HG03439 (cell line): ENCODE measurements at regions not wholly inside any gene's neighbourhood (a gene's known extent, or its start where the extent isn't known, plus 50 kb on each side); places are given as distances from the start of the nearest gene placed in this dataset.
"Not testable (repeated sequence)": the region's sequence is repeated elsewhere in the genome, so short reads cannot be mapped to it uniquely, and the experiment has no call there.

Experiments used
- ATAC-seq: cut with Tn5 transposase; IDR thresholded peaks from one replicate; pipeline ENCODE4 v1.9.1; 2021; ENCODE audit warnings: mild to moderate bottlenecking, moderate library complexity; ENCODE audit not compliant: unreplicated experiment

GRCh38 chr13:62906469-62906868, 1490.8 kb upstream of the PCDH20 start:
- no peak for ATAC-seq

GRCh38 chr13:62887046-62887445, 1471.4 kb upstream of the PCDH20 start:
- ATAC-seq = no peak

GRCh38 chr13:62879071-62879470, 1463.4 kb upstream of the PCDH20 start:
- ATAC-seq = no peak

GRCh38 chr13:62875118-62875640, 1459.5 kb upstream of the PCDH20 start:
- ATAC-seq = no peak

GRCh38 chr13:62850331-62850730, 1434.7 kb upstream of the PCDH20 start:
- no peak for ATAC-seq

GRCh38 chr13:62847520-62847919, 1431.9 kb upstream of the PCDH20 start:
- no peak for ATAC-seq

- no peak for ATAC-seq
These were observed 1430.7 kb upstream of the PCDH20 start for GRCh38 chr13:62846302-62846701.

- ATAC-seq = no peak
These were observed 1423.7 kb upstream of the PCDH20 start for GRCh38 chr13:62839338-62839737.

- no peak for ATAC-seq
These were observed 1423.3 kb upstream of the PCDH20 start for GRCh38 chr13:62838929-62839328.

GRCh38 chr13:62837895-62838294, 1422.2 kb upstream of the PCDH20 start:
- ATAC-seq = no peak

GRCh38 chr13:62829486-62829885, 1413.8 kb upstream of the PCDH20 start:
- no peak for ATAC-seq

- no peak for ATAC-seq
These were observed 1384.3 kb upstream of the PCDH20 start for GRCh38 chr13:62799931-62800436.

GRCh38 chr13:62799038-62799535, 1383.4 kb upstream of the PCDH20 start:
- no peak for ATAC-seq

GRCh38 chr13:62793850-62794249, 1378.2 kb upstream of the PCDH20 start:
- no peak for ATAC-seq

GRCh38 chr13:62781866-62782265, 1366.2 kb upstream of the PCDH20 start:
- ATAC-seq = no peak

- ATAC-seq = no peak
These were observed 1363.5 kb upstream of the PCDH20 start for GRCh38 chr13:62779161-62779560.

GRCh38 chr13:62767473-62767872, 1351.8 kb upstream of the PCDH20 start:
- ATAC-seq = no peak

GRCh38 chr13:62760724-62761123, 1345.1 kb upstream of the PCDH20 start:
- no peak for ATAC-seq

GRCh38 chr13:62747629-62748028, 1332.0 kb upstream of the PCDH20 start:
- no peak for ATAC-seq

GRCh38 chr13:62747152-62747551, 1331.5 kb upstream of the PCDH20 start:
- no peak for ATAC-seq

- not testable (repeated sequence) for ATAC-seq
These were observed 1314.1 kb upstream of the PCDH20 start for GRCh38 chr13:62729746-62730145.

GRCh38 chr13:62721893-62722292, 1306.2 kb upstream of the PCDH20 start:
- ATAC-seq = no peak

- ATAC-seq = not testable (repeated sequence)
These were observed 1296.3 kb upstream of the PCDH20 start for GRCh38 chr13:62711948-62712347.
